Heart left ventricle (tissue), 16 donors: ENCODE measurements at regions not wholly inside any gene's neighbourhood (a gene's known extent, or its start where the extent isn't known, plus 50 kb on each side); places are given as distances from the start of the nearest gene placed in this dataset.

Experiments
- ATAC-seq, 4 donors: fragments of 200-7000 bp; cut with Tn5 transposase; one replicate each; pipeline ENCODE4 v1.9.1; 2020 to 2022; ENCODE audit warnings: moderate library complexity in 4 of 4, mild to moderate bottlenecking in 3 of 4, moderate number of reproducible peaks in 1 of 4
- DNase-seq, 5 donors: peaks; one replicate each; pipeline ENCODE4 v3.0.0-alpha.2; 2020
- H3K27ac ChIP-seq, 12 donors: fragments of 200-600 bp; sonication (generic) in 4 of 12; one replicate each; pipeline versions ENCODE4 v1.5.0 to v1.8.0; 2016 to 2022; ENCODE audit warnings: mild to moderate bottlenecking in 2 of 12
- H3K27me3 ChIP-seq, 9 donors: fragments of 200-600 bp; sonication (generic) in 2 of 9; one replicate each; pipeline versions ENCODE4 v1.5.1 to v1.8.0; 2016 to 2022; ENCODE audit warnings: mild to moderate bottlenecking in 3 of 9
- H3K36me3 ChIP-seq, 9 donors: fragments of 200-600 bp; sonication (generic) in 2 of 9; one replicate each; pipeline versions ENCODE4 v1.5.0 to v1.8.0; 2018 to 2022; ENCODE audit warnings: mild to moderate bottlenecking in 2 of 9
- H3K4me1 ChIP-seq, 12 donors: fragments of 200-600 bp; sonication (generic) in 4 of 12; one replicate each; pipeline versions ENCODE4 v1.5.0 to v1.8.0; 2016 to 2022; ENCODE audit warnings: mild to moderate bottlenecking in 3 of 12
- H3K4me3 ChIP-seq, 12 donors: fragments of 200-600 bp; sonication (generic) in 4 of 12; one replicate each; pipeline versions ENCODE4 v1.5.0 to v1.8.0; 2017 to 2022; ENCODE audit warnings: mild to moderate bottlenecking in 9 of 12, moderate library complexity in 4 of 12
- H3K9me3 ChIP-seq, 12 donors: fragments of 200-600 bp; sonication (generic) in 4 of 12; one replicate each; pipeline versions ENCODE4 v1.5.0 to v1.8.0; 2016 to 2022; ENCODE audit warnings: mild to moderate bottlenecking in 1 of 12
- POLR2A ChIP-seq, 2 donors: fragments of 450-650 bp; IDR thresholded peaks; one replicate each; pipeline ENCODE4 v1.6.1; 2017; ENCODE audit warnings: antibody characterized with exemption in 2 of 2, mild to moderate bottlenecking in 2 of 2, moderate library complexity in 2 of 2
- WGBS, 4 donors: extraction: QIAGEN DNeasy Blood & Tissue Kit in 2 of 4; methylation state at CpG; one replicate each; pipeline versions ENCODE4 v1.1.5 to v1.1.7; 2013 to 2018; 5-methylcytosine and 5-hydroxymethylcytosine counted together
- intact Hi-C, 10 donors: fragments of 100-400 bp; cut with DNase I; formaldehyde crosslinking; loops; one replicate each; pipeline versions ENCODE4 v1.11.1 to v1.14.2; 2022
- TF ChIP-seq, protein P1 (sequence below), 12 donors: fragments of 200-600 bp; sonication (generic) in 4 of 12; IDR thresholded peaks; one replicate each; pipeline versions ENCODE4 v1.5.0 to v1.8.0; 2018 to 2022; ENCODE audit warnings: antibody characterized with exemption in 12 of 12, mild to moderate bottlenecking in 5 of 12
- donor health status: ischemic (EF 13 %, LVEDD 7.1; RV severe dilation, severe dysfunction).
- donor health status: healthy with polysubstance abuse.
- donor health status: DM: no; HTN: yes; CAD: no.
- donor health status: DM: no; HTN: no; CAD: no.
- donor health status: ischemic (EF 25% LVEDD 6.9; RV normal size, moderate dysfunction).
- donor health status: ischemic (EF 25% LVEDD 5.7; RV mildly dilated, moderate dysfunction).
- donor health status: healthy.
- donor health status: DM: yes; HTN: yes; CAD: no.
- donor health status: ischemic (EF 35%, LVEDD 5.7; RV mildly dilated, moderate dysfunction).
- donor health status: nonischemic (EF 11% LVEDD 7.7; RV severe dilation, severe dysfunction).
- donor health status: DM: yes; HTN: yes; CAD: no.
- donor health status: PGD.
- donor health status: ischemic (EF 29% LVEDD 5.4; RV normal size, mild dysfunction).
- donor health status: nonischemic (EF 23%, LVEDD 6.1; RV moderate dilation, normal function).

DNA sequence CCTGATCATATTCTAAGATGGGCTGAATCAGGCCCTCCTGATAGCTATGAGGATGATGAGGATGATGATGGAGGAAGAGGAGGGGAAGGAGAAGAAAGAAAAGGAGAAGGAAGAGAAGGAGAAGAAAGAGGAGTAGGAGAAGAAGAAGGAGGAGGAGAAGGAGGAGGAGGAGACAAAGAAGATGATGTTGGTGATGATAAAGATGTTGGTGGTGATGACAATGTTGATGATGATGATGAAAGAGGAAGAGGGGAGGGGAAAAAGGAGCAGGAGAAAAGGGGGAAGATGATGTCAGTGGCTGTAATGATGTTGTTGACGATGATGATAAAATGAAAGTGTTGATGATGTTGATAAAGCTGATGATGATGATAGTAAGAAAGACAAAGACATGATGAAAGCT is 119.5 kb downstream of the CDC5L start:
- H3K27me3 ChIP-seq = no peaks in the 10 kb centered on the region
- 82 to 96% (median 89%) methylated on average over 1 of the region's 1 CpG for WGBS, 4 donors
- TF ChIP-seq, protein P1, sequence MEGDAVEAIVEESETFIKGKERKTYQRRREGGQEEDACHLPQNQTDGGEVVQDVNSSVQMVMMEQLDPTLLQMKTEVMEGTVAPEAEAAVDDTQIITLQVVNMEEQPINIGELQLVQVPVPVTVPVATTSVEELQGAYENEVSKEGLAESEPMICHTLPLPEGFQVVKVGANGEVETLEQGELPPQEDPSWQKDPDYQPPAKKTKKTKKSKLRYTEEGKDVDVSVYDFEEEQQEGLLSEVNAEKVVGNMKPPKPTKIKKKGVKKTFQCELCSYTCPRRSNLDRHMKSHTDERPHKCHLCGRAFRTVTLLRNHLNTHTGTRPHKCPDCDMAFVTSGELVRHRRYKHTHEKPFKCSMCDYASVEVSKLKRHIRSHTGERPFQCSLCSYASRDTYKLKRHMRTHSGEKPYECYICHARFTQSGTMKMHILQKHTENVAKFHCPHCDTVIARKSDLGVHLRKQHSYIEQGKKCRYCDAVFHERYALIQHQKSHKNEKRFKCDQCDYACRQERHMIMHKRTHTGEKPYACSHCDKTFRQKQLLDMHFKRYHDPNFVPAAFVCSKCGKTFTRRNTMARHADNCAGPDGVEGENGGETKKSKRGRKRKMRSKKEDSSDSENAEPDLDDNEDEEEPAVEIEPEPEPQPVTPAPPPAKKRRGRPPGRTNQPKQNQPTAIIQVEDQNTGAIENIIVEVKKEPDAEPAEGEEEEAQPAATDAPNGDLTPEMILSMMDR (IDR thresholded peaks at IDR 0.05) = no peak
- no peak for TF ChIP-seq POLR2A (IDR thresholded peaks at IDR 0.05)
- peaks cover 0 to 3% (median 0%) of the 10 kb centered on the region in 12 donors for H3K4me1 ChIP-seq
- no peak overlapping the region for H3K4me3 ChIP-seq
- H3K9me3 ChIP-seq = no peaks in the 10 kb centered on the region
- no peak for DNase-seq
- no peak for ATAC-seq
- intact Hi-C loops = no loop called here
- H3K36me3 ChIP-seq = no peaks in the 10 kb centered on the region
- no peak overlapping the region for H3K27ac ChIP-seq

DNA sequence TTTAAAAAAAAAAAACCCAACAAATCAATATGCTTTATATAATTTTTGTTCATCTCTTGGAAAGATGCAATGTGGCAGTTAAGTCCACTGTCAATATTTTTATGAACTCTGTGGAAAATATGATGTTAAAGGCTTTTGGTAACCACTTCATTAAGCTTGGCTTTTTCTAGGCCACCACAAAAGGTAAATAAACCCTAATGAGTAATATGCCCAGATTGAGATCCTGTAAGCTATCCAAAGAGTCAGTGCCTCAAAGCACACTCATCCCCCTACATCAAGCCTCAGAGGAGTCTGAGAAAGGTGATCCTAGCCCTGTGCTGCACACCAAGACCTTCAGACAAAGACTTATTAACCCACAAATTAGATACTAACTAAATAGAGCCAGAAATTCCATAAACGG is 121.1 kb downstream of the CDC5L start:
- no peaks in the 10 kb centered on the region for H3K27me3 ChIP-seq
- intact Hi-C loops = no loop called here
- no peak overlapping the region for H3K4me3 ChIP-seq
- 88 to 94% (median 90%) methylated on average over 1 of the region's 1 CpG for WGBS, 4 donors
- no peaks in the 10 kb centered on the region for H3K36me3 ChIP-seq
- H3K4me1 ChIP-seq = peaks cover 0 to 15% (median 8%) of the 10 kb centered on the region in 12 donors
- H3K9me3 ChIP-seq = no peaks in the 10 kb centered on the region
- no peak for TF ChIP-seq POLR2A (IDR thresholded peaks at IDR 0.05)
- TF ChIP-seq, protein P1 (IDR thresholded peaks at IDR 0.05) = no peak
- H3K27ac ChIP-seq = no peak overlapping the region
- ATAC-seq (no peak), DNase-seq (no peak)

DNA sequence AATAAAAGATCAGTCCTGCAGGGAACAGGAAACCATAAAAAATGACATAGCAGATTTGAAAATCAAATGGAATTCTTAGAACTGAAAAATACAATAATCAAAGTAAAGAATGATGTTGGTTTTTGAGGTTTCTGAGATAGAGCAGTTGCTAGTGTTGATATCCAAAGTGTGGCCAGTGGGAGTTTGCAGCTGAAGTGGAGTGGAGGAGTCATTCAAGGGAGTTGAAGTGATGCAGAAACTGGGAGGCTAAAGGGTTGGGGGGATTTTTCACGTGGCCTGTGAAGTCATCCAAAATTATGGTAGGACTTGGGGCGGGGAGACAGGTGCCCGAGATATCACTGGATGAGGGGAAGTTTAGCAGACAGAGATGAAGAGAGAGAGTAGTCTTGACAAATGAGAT is 123.6 kb downstream of the CDC5L start:
- H3K4me3 ChIP-seq = no peak overlapping the region
- TF ChIP-seq, protein P1 (IDR thresholded peaks at IDR 0.05) = no peak
- TF ChIP-seq POLR2A (IDR thresholded peaks at IDR 0.05) = no peak
- no peak overlapping the region for H3K27ac ChIP-seq
- 60 to 66% (median 65%) methylated on average over 3 of the region's 3 CpGs for WGBS, 4 donors
- DNase-seq (no peak), ATAC-seq (no peak)
- no peaks in the 10 kb centered on the region for H3K27me3 ChIP-seq
- no peaks in the 10 kb centered on the region for H3K36me3 ChIP-seq
- peaks cover 0 to 15% (median 8%) of the 10 kb centered on the region in 12 donors for H3K4me1 ChIP-seq
- intact Hi-C loops = no loop called here
- H3K9me3 ChIP-seq = no peaks in the 10 kb centered on the region

DNA sequence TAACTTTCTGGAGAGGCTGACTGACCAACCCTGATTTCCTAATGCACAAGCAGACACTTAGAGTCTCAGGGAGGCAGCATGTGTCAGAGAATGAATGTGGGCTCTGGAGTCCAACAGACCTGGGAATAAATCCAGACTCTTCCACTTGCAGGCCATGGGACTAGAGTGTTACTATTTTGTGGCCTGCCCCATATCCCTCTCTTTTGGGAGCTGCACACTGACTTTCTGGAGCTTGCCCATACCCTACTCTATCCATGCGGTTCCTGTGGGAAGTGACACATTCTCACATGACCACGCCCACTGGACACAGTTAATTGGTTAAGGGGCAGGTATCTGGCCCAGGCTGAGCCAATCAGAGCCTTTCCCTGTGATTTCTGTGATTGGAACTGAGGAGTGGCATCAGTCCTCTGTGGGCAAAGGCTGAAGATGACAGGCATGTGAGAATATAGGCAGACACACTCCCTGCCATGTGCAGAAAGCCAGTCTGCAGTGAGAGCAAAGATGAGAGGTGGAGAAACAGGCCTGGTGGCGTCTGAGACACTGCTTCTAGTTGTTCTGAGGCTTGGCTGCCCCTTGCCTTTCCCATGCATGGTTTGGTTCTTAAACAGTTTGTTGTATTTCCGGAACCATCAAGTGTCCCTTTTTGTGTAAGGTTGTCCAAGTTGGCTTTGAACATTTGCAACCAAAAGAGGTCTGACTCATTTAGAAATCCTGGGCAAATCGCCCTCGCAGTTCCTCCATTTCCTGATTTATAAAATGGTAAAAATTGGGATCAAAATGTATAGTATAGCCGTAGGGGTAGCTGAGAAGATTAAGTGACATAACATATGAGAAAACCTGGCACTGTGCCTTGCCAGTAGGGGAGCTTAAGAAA is 125.6 kb downstream of the CDC5L start:
- TF ChIP-seq, protein P1 (IDR thresholded peaks at IDR 0.05) = no peak
- TF ChIP-seq POLR2A (IDR thresholded peaks at IDR 0.05) = no peak
- Histone ChIP-seq H3K27me3 (no peaks in the 10 kb centered on the region), H3K36me3 (no peaks in the 10 kb centered on the region), H3K9me3 (peaks cover 0 to 19% (median 0%) of the 10 kb centered on the region in 12 donors), H3K4me3 (no peak overlapping the region), H3K4me1 (peaks cover 0 to 15% (median 8%) of the 10 kb centered on the region in 12 donors), H3K27ac (peak overlapping the region in 3 of 12 donors; percentile 7 to 20 (median 14))
- DNase-seq = peak in 1 of 5 donors; percentile 36
- intact Hi-C loops = no loop called here
- 54 to 69% (median 62%) methylated on average over 7 of the region's 7 CpGs for WGBS, 4 donors
- peak; percentile 56 to 89 (median 78) for ATAC-seq
